ENCODE measurements at regions not wholly inside any gene's neighbourhood (a gene's known extent, or its start where the extent isn't known, plus 50 kb on each side); places are given as distances from the start of the nearest gene placed in this dataset.

GRCh38 chr22:22946131-22946530 is 58.5 kb downstream of the IGLL5 start:
- Mint-ChIP-seq H3K27me3 (ENCODE audit: low read depth) (peaks cover 6% of the 10 kb centered on the region), H3K4me1 (ENCODE audit: low read depth) (peaks cover 4% of the 10 kb centered on the region), H3K9me3 (no peaks in the 10 kb centered on the region), H3K36me3 (ENCODE audit: insufficient read depth) (no peaks in the 10 kb centered on the region), H3K4me3 (no peak overlapping the region)
- no peak for DNase-seq
- ATAC-seq, result no peak

GRCh38 chr22:22948651-22949571 is 61.3 kb downstream of the IGLL5 start:
- Mint-ChIP-seq H3K4me3 (no peak overlapping the region), H3K9me3 (no peaks in the 10 kb centered on the region), H3K27me3 (ENCODE audit: low read depth) (peaks cover 21% of the 10 kb centered on the region), H3K4me1 (ENCODE audit: low read depth) (peaks cover 3% of the 10 kb centered on the region), H3K36me3 (ENCODE audit: insufficient read depth) (no peaks in the 10 kb centered on the region)
- DNase-seq (no peak), ATAC-seq (no peak)

GRCh38 chr22:22949953-22950352 is 62.3 kb downstream of the IGLL5 start:
- Mint-ChIP-seq H3K36me3 (ENCODE audit: insufficient read depth) (no peaks in the 10 kb centered on the region), H3K4me1 (ENCODE audit: low read depth) (peaks cover 6% of the 10 kb centered on the region), H3K9me3 (no peaks in the 10 kb centered on the region), H3K4me3 (no peak overlapping the region), H3K27me3 (ENCODE audit: low read depth) (peaks cover 26% of the 10 kb centered on the region)
- DNase-seq (no peak), ATAC-seq (no peak)

- Mint-ChIP-seq H3K27me3 (ENCODE audit: low read depth) (peaks cover 32% of the 10 kb centered on the region), H3K36me3 (ENCODE audit: insufficient read depth) (no peaks in the 10 kb centered on the region), H3K4me3 (no peak overlapping the region), H3K9me3 (no peaks in the 10 kb centered on the region), H3K4me1 (ENCODE audit: low read depth) (peaks cover 6% of the 10 kb centered on the region)
- ATAC-seq (no peak), DNase-seq (no peak)
These were observed 63.4 kb downstream of the IGLL5 start for GRCh38 chr22:22951035-22951434.

- H3K27me3 Mint-ChIP-seq (ENCODE audit: low read depth), result peaks cover 34% of the 10 kb centered on the region
- no peaks in the 10 kb centered on the region for H3K9me3 Mint-ChIP-seq
- H3K4me3 Mint-ChIP-seq, result no peak overlapping the region
- H3K4me1 Mint-ChIP-seq (ENCODE audit: low read depth), result peaks cover 4% of the 10 kb centered on the region
- no peak for DNase-seq
- no peak for ATAC-seq
- H3K36me3 Mint-ChIP-seq (ENCODE audit: insufficient read depth), result no peaks in the 10 kb centered on the region
These were observed 65.1 kb downstream of the IGLL5 start for GRCh38 chr22:22952531-22953280.

- Mint-ChIP-seq H3K36me3 (ENCODE audit: insufficient read depth) (no peaks in the 10 kb centered on the region), H3K4me3 (no peak overlapping the region), H3K4me1 (ENCODE audit: low read depth) (peaks cover 4% of the 10 kb centered on the region), H3K9me3 (no peaks in the 10 kb centered on the region), H3K27me3 (ENCODE audit: low read depth) (peaks cover 40% of the 10 kb centered on the region)
- ATAC-seq (no peak), DNase-seq (no peak)
These were observed 66.2 kb downstream of the IGLL5 start for GRCh38 chr22:22953791-22954190.

GRCh38 chr22:22954656-22955055 is 67.0 kb downstream of the IGLL5 start:
- ATAC-seq (no peak), DNase-seq (no peak)
- Mint-ChIP-seq H3K36me3 (ENCODE audit: insufficient read depth) (no peaks in the 10 kb centered on the region), H3K9me3 (no peaks in the 10 kb centered on the region), H3K4me1 (ENCODE audit: low read depth) (peaks cover 4% of the 10 kb centered on the region), H3K4me3 (no peak overlapping the region), H3K27me3 (ENCODE audit: low read depth) (peaks cover 40% of the 10 kb centered on the region)

- no peak for DNase-seq
- Mint-ChIP-seq H3K36me3 (ENCODE audit: insufficient read depth) (no peaks in the 10 kb centered on the region), H3K27me3 (ENCODE audit: low read depth) (peaks cover 36% of the 10 kb centered on the region), H3K4me3 (no peak overlapping the region), H3K9me3 (no peaks in the 10 kb centered on the region), H3K4me1 (ENCODE audit: low read depth) (peaks cover 4% of the 10 kb centered on the region)
- no peak for ATAC-seq
These were observed 67.7 kb downstream of the IGLL5 start for GRCh38 chr22:22955276-22955798.

GRCh38 chr22:22955866-22956535 is 68.4 kb downstream of the IGLL5 start:
- DNase-seq (peak; percentile 56), ATAC-seq (peak; percentile 82 to 85)
- Mint-ChIP-seq H3K4me1 (ENCODE audit: low read depth) (peaks cover 4% of the 10 kb centered on the region), H3K4me3 (no peak overlapping the region), H3K36me3 (ENCODE audit: insufficient read depth) (no peaks in the 10 kb centered on the region), H3K9me3 (no peaks in the 10 kb centered on the region), H3K27me3 (ENCODE audit: low read depth) (peaks cover 34% of the 10 kb centered on the region)

- ATAC-seq (no peak), DNase-seq (no peak)
- Mint-ChIP-seq H3K4me1 (ENCODE audit: low read depth) (peaks cover 4% of the 10 kb centered on the region), H3K9me3 (peaks cover 8% of the 10 kb centered on the region), H3K27me3 (ENCODE audit: low read depth) (peaks cover 29% of the 10 kb centered on the region), H3K36me3 (ENCODE audit: insufficient read depth) (no peaks in the 10 kb centered on the region), H3K4me3 (no peak overlapping the region)
These were observed 69.5 kb downstream of the IGLL5 start for GRCh38 chr22:22957090-22957489.

- no peak for ATAC-seq
- Mint-ChIP-seq H3K4me1 (ENCODE audit: low read depth) (peaks cover 2% of the 10 kb centered on the region), H3K4me3 (no peak overlapping the region), H3K27me3 (ENCODE audit: low read depth) (peaks cover 22% of the 10 kb centered on the region), H3K36me3 (ENCODE audit: insufficient read depth) (no peaks in the 10 kb centered on the region), H3K9me3 (peaks cover 8% of the 10 kb centered on the region)
- no peak for DNase-seq
These were observed 71.0 kb downstream of the IGLL5 start for GRCh38 chr22:22958621-22959020.

GRCh38 chr22:22959147-22959827 is 71.7 kb downstream of the IGLL5 start:
- H3K9me3 Mint-ChIP-seq, result peaks cover 8% of the 10 kb centered on the region
- DNase-seq (peak; percentile 73), ATAC-seq (peak; percentile 34 to 73)
- peaks cover 2% of the 10 kb centered on the region for H3K4me1 Mint-ChIP-seq (ENCODE audit: low read depth)
- peaks cover 18% of the 10 kb centered on the region for H3K27me3 Mint-ChIP-seq (ENCODE audit: low read depth)
- no peaks in the 10 kb centered on the region for H3K36me3 Mint-ChIP-seq (ENCODE audit: insufficient read depth)
- no peak overlapping the region for H3K4me3 Mint-ChIP-seq

GRCh38 chr22:22960307-22960706 is 72.7 kb downstream of the IGLL5 start:
- ATAC-seq (no peak), DNase-seq (no peak)
- Mint-ChIP-seq H3K4me3 (no peak overlapping the region), H3K4me1 (ENCODE audit: low read depth) (no peaks in the 10 kb centered on the region), H3K27me3 (ENCODE audit: low read depth) (peaks cover 17% of the 10 kb centered on the region), H3K36me3 (ENCODE audit: insufficient read depth) (no peaks in the 10 kb centered on the region), H3K9me3 (peaks cover 8% of the 10 kb centered on the region)

- H3K4me1 Mint-ChIP-seq (ENCODE audit: low read depth), result no peaks in the 10 kb centered on the region
- ATAC-seq (no peak), DNase-seq (no peak)
- no peak overlapping the region for H3K4me3 Mint-ChIP-seq
- peaks cover 8% of the 10 kb centered on the region for H3K9me3 Mint-ChIP-seq
- H3K27me3 Mint-ChIP-seq (ENCODE audit: low read depth), result peaks cover 15% of the 10 kb centered on the region
- no peaks in the 10 kb centered on the region for H3K36me3 Mint-ChIP-seq (ENCODE audit: insufficient read depth)
These were observed 74.0 kb downstream of the IGLL5 start for GRCh38 chr22:22961574-22961973.

Measured in activated T-cell treated with anti-CD3 and anti-CD28 coated beads, Interleukin-2, amount 50 U/mL, for 4 hours (primary cell).